GM19025 (cell line): ENCODE measurements at regions not wholly inside any gene's neighbourhood (a gene's known extent, or its start where the extent isn't known, plus 50 kb on each side); places are given as distances from the start of the nearest gene placed in this dataset.

Source experiments
- ATAC-seq: cut with Tn5 transposase; IDR thresholded peaks from one replicate; pipeline ENCODE4 v1.9.1; 2021; ENCODE audit warnings: mild to moderate bottlenecking, low read depth, moderate library complexity; ENCODE audit not compliant: unreplicated experiment

DNA sequence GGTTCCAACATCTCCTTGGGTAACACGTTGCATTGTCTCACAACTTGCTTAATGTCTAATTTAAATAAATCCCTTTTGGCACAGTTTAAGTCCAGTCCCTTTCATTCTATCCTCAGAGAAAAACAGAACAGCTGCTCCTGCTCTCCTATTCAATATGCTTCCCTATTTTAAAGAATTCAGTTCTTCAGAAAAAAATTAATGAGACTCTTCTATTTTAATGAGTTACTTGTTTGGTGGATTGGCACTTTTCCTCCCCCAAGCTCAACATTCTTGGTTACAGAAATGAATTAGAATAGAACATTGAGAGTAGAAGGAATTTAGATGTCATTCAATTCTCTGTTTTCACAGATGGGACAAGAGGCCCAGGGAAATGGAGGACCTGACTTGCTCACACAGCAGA lies 116.9 kb upstream of the ATP8B1 start:
- no peak for ATAC-seq

GRCh38 chr18:57918601-57919000 lies 115.5 kb upstream of the ATP8B1 start:
- no peak for ATAC-seq

GRCh38 chr18:57916684-57917083 lies 113.6 kb upstream of the ATP8B1 start:
- no peak for ATAC-seq

DNA sequence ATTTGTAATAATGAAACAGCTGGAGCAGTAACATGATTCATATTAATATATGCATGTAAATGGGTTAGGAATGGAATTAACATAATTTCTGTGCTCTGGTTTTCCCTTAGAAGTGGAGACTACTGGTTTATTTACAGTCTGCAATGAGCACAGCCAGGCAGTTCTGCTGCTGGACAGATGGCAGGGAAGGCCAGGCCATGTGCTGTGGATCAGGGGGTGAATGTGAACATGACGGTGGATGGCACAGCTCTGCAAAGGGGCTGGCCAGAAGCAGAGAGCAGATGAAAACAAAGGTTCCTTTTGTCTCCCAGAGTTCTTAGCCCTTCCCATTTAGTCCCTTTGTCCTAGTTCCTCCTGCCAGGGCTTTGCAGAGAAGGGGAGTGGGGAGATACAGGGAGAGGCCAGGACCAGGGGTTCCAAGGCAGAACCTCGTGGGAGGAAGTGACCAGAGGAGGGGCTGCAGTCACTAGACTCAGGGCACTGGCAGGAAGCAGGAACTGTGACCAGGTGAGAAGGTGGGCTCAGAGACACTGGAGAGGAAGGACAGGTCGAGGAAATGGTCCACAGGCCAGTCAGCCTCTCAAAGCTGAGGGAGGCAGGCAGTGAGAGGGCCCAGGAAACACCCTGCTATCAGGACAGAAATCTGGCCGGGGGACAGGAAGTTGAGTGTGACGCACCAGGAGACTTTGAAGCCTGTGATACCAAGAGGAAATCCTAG lies 112.9 kb upstream of the ATP8B1 start:
- ATAC-seq: no peak

DNA sequence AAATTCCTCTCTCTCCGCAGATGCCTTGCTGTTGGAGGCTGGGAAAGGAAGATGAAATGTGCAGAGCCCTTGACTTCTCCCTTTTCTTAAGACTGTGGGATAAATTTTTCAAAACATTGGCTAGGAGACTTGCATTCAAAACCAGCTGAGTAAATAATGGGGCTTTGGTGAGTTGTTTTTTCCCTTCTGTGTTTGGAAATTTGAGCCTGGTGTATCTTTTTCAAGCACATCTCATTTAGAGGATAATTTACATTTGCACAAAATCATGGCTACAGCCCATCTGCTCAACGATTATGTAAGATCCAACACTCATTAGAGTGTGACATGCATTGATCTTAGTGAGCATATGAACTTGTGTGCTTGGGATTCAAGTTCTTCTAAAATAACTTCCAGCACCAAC lies 112.1 kb upstream of the ATP8B1 start:
- no peak for ATAC-seq

DNA sequence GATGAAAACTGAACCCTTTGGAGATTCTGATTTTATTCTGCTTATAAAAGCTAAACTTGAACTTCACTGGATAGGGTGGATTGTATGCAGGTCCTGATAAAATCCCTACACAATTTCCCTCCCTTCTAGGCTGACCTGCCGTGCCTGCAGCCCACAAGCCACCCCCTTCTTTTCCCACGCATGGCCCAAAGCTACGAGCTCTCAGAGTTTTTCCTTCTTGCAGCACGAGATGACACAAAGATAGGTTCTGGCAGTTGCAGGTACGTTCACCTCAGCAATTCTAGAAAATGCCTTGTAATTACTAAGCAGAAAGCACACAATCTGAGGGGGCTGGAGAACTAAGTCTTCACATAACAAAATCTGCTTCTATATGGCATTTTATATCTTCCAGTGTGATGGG lies 110.6 kb upstream of the ATP8B1 start:
- no peak for ATAC-seq

DNA sequence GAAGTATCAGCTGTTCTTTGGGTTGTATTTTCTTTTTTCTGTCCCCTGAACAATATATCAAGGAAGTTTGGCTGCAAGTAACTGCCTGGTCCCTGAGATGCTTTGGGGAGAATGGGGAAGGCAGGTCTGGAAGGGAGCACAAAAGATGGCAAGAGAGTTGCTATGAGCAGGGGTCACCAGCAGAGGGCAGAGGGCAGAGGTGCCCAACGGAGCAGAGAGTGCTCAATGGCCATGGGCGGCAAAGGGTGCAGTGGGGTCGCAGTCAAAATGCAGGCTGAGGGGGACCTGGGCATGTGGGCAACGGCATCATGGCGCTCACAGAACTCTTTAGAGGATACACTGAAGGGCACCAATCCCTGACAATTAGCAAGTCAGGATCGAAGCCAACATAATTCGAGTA lies 107.7 kb upstream of the ATP8B1 start:
- ATAC-seq: no peak

DNA sequence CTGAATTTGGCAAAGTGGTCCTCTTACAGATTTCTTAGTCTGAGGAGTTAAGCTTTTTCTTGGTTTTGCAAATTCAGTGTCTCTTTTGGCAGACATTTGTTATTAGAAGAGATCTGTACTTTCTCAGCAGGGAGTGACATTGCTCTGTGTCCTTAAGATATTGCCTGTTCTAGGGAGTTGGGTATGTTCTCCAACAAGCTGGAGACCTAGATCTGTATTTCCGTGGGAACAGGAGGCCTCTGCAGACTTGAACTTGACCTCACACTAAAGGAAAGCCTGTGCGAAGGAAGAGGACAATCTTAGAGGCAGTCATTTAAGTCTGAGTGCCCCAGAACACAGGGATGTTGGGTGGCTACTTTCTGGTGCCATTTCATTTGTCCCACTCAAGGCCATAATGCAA lies 107.0 kb upstream of the ATP8B1 start:
- ATAC-seq: no peak

DNA sequence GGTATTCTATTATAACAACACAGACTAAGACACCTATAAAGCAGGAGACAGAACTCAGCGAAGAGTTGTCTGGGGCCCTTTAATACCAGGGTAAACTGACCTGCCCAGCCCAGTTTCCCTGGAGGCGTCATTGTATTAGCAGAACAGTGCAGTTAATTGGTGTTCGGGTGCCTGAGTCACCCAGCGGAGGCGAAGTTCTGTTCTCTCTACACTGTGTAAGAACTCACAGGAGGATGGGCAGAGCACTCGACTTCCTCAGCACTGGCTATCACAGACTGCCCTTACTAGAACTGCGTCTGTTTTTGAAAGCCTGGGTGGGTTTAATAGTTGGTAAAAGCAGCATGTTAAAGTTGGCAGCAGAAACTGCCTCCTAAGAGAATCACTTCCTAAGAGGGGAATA lies 106.5 kb upstream of the ATP8B1 start:
- no peak for ATAC-seq

DNA sequence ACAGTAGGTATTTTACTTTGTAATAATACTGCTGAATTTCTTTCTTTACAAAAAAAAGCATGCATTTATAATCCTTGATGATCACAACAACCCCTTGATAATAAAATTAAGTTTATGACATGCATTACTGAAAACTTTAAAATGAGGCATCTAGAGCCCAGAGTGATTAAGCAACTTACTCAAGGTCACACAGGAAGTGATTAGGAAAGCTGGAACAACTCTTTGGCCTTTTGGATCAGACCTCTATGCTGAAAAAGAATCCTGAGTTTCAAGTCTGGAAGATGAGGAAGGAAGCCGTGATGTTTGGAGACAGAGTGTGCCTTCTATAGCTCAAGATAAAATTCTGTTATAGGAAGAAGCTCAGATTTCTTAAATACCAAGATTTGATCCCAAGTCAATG lies 105.0 kb upstream of the ATP8B1 start:
- no peak for ATAC-seq

- no peak for ATAC-seq
Observed at GRCh38 chr18:57907550-57907949, 104.4 kb upstream of the ATP8B1 start.

- no peak for ATAC-seq
Observed at GRCh38 chr18:57906852-57907251, 103.7 kb upstream of the ATP8B1 start.

DNA sequence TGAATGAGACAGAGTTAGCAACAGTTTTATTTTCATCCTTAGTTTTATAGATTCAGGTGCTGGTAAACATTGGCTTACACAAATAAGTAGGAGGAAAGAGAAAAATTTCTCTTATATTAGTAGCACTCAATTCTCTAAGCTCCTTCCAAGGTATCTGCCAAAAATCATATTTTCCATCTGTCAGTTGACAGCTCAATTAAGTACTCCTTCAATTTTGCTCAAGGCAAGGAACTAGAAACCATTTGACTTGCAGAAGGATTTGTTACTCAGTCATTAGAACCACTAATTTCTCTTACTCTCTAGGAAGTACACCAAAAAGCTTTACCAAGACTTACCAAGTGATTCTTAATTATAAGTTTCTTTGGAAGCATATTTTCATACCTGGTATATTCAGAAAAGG lies 101.4 kb upstream of the ATP8B1 start:
- no peak for ATAC-seq

DNA sequence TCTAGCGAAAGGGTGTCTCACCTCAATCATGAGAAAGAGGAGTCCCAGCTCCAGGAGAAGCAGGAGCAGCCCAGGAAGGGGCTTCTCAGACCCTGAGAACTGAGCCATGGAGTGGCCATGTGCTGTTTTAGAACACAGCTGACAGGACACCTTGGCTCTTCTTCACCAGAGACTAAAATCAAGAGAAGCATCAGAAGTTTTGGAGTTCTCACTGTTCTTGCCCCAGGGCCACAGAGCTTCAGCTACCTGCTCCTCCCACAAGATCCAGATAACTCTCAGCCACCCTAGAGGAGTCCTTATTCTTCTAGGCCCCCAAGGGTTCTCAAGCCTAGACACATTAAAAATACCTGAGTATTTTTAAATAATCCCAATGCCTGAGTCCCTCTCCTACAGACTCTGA lies 99.6 kb upstream of the ATP8B1 start:
- no peak for ATAC-seq

GRCh38 chr18:57901825-57902589 lies 98.9 kb upstream of the ATP8B1 start:
- no peak for ATAC-seq

DNA sequence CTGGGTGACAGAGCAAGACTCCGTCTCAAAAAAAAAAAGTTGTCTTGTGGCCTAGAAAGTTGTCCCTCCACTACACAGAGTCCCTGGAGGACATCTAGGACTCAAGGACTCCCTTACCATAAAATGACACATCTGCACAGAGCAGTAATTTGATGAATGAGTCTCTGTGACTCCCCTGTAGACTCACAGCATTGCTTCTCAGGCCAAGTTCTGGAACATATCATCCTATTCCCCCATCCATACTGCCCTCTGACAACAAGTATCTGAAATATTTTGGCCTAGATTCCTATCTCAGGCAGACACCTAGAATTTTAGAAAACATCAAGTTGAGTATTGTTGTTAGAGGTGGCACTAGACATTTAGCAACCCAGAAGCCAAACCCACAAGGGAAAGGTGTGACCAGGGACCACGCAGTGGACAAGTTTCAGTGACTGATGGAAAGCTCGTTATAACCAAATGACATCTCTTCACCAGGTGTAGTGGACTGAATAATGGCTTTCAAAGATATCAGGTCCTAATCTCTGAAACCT lies 97.9 kb upstream of the ATP8B1 start:
- no peak for ATAC-seq

- no peak for ATAC-seq
Observed at GRCh38 chr18:57898506-57899124, 95.5 kb upstream of the ATP8B1 start.

GRCh38 chr18:57895182-57895581 lies 92.1 kb upstream of the ATP8B1 start:
- no peak for ATAC-seq

DNA sequence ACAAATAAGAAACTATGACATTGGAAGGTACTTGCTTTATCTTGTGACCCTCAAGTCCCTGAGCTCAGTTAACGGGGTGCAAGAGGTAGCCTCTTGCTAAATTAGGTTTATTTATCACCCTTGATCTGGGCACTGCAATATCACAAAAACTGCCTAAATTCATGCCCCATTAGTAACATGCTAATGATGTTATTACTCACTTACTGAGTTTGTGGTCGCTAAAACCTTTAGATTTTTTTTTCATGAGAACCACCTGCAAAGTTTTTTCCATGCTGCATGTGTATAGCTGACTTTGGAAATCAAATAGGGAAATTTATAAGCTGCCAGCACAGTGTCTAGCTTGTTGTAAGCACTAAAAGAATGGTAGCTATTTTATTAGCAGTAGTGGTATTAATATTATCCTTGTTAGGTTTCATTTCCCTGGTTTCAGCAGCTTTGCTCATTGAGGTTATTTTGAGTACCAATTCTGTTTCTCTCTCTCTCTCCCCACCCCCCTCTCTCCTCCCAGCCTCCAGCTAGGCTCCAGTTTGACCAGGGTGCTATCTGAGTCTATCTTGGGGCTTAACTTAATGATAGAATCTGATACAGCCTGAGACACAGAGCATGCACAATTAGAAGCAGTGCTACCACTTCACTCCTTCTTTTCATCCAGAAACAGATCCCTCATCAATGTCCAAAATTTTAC lies 88.7 kb upstream of the ATP8B1 start:
- no peak for ATAC-seq

DNA sequence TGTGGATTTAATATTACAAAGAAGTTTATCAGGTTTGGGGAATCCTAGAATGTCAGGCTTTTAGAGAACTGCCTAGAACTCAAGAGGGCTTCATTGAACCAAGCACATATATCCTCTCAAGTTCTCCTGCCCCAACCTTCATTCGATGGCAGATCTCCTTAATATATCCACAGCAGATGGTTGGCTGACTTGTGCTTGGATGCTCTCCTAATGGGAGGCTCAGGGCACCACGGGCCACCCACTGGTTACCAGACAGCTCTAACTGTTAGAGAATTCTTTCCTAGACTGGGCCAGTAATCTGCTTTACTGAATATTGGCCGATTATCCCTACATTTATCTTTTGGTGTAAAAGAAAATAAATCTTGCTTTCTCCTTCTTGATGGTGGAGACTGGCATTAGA lies 87.2 kb upstream of the ATP8B1 start:
- no peak for ATAC-seq

- ATAC-seq: no peak
Observed at GRCh38 chr18:57889841-57890240, 86.7 kb upstream of the ATP8B1 start.
